HCT116 (cell line): ENCODE measurements at regions not wholly inside any gene's neighbourhood (a gene's known extent, or its start where the extent isn't known, plus 50 kb on each side); places are given as distances from the start of the nearest gene placed in this dataset. TPM values are rescaled to one million over a fixed set of nuclear protein-coding genes. Genes with fewer than 3 reads are reported as not detected.

ENCODE experiments used
- microRNA-seq: library from miRNA; unstranded; fragments of <30 nt; microRNA quantifications from one replicate; pipeline ENCODE4, GENCODE V29; 2016; ENCODE audit warnings: borderline number of aligned reads

Small RNA genes lying in the stretch of these regions (microRNA-seq; reads per million reads assigned to microRNA genes)
- not detected for gene MIR8070
